ENCODE measurements at regions not wholly inside any gene's neighbourhood (a gene's known extent, or its start where the extent isn't known, plus 50 kb on each side); places are given as distances from the start of the nearest gene placed in this dataset.

DNA sequence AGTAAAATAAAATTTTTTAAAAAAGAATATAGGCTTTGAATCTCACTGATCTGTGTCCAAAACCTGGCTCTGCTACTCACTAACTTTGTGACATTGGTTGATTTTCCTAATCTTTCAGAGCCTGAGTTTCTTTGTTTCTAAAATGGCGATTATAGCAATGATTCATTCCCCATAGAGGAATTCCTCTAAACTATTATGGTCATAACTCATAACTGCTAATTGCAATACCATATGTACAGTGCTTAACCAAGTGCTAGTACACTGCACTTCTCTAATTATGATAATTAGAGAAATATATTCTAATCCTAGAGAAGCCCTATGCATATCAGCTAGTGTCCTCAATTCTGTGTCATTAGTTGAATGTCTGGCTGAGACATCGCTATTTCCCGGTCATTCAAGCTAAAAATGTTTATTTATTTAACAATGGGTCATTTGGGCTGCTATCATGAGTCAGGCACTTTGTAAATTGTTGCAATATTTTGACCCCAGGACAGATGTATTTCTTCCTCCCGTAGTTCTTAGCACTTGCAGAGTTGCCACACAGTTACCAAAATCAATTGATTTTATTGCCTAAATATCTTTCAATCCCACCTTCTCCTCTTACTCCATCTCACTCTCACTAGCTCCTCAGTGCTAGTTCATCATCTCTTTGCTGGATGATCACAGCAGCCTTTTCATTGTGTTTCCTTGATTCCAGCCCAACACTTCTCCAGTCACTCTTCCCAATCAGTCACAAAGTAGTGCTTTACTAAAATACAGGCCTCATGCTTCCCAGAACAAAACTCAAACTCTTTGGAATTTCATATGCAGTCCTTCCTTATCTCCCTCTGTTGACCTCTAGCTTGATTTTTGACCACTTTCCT lies 200.9 kb upstream of the PAPPA start:
- TF ChIP-seq ZBTB26 (CRISPR knock-in tag; IDR thresholded peaks at IDR 0.05; ENCODE audit: borderline replicate concordance) = no peak
- no peak for TF ChIP-seq TARDBP (CRISPR knock-in tag; IDR thresholded peaks at IDR 0.05)
- TF ChIP-seq, protein P1, sequence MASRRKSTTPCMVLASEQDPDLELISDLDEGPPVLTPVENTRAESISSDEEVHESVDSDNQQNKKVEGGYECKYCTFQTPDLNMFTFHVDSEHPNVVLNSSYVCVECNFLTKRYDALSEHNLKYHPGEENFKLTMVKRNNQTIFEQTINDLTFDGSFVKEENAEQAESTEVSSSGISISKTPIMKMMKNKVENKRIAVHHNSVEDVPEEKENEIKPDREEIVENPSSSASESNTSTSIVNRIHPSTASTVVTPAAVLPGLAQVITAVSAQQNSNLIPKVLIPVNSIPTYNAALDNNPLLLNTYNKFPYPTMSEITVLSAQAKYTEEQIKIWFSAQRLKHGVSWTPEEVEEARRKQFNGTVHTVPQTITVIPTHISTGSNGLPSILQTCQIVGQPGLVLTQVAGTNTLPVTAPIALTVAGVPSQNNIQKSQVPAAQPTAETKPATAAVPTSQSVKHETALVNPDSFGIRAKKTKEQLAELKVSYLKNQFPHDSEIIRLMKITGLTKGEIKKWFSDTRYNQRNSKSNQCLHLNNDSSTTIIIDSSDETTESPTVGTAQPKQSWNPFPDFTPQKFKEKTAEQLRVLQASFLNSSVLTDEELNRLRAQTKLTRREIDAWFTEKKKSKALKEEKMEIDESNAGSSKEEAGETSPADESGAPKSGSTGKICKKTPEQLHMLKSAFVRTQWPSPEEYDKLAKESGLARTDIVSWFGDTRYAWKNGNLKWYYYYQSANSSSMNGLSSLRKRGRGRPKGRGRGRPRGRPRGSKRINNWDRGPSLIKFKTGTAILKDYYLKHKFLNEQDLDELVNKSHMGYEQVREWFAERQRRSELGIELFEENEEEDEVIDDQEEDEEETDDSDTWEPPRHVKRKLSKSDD (CRISPR knock-in tag; IDR thresholded peaks at IDR 0.05; ENCODE audit: low read depth) = no peak
- no peak for TF ChIP-seq IRF1 (CRISPR knock-in tag; IDR thresholded peaks at IDR 0.05; ENCODE audit: low read depth)
- no peak for TF ChIP-seq NR2F6 (IDR thresholded peaks at IDR 0.05)
- TF ChIP-seq NR2F6 (CRISPR knock-in tag; IDR thresholded peaks at IDR 0.05) = no peak
- no peak for TF ChIP-seq MEIS2 (CRISPR knock-in tag; IDR thresholded peaks at IDR 0.05)
- no peak for TF ChIP-seq JUND (CRISPR knock-in tag; IDR thresholded peaks at IDR 0.05)
- TF ChIP-seq MAX (IDR thresholded peaks at IDR 0.05) = no peak
- no peak for TF ChIP-seq CTCF (CRISPR knock-in tag; IDR thresholded peaks at IDR 0.05)
- no peak for TF ChIP-seq RAD21 (CRISPR knock-in tag; IDR thresholded peaks at IDR 0.05)
- TF ChIP-seq MXD4 (CRISPR knock-in tag; IDR thresholded peaks at IDR 0.05) = no peak
